ENCODE measurements at regions not wholly inside any gene's neighbourhood (a gene's known extent, or its start where the extent isn't known, plus 50 kb on each side); places are given as distances from the start of the nearest gene placed in this dataset.

DNA sequence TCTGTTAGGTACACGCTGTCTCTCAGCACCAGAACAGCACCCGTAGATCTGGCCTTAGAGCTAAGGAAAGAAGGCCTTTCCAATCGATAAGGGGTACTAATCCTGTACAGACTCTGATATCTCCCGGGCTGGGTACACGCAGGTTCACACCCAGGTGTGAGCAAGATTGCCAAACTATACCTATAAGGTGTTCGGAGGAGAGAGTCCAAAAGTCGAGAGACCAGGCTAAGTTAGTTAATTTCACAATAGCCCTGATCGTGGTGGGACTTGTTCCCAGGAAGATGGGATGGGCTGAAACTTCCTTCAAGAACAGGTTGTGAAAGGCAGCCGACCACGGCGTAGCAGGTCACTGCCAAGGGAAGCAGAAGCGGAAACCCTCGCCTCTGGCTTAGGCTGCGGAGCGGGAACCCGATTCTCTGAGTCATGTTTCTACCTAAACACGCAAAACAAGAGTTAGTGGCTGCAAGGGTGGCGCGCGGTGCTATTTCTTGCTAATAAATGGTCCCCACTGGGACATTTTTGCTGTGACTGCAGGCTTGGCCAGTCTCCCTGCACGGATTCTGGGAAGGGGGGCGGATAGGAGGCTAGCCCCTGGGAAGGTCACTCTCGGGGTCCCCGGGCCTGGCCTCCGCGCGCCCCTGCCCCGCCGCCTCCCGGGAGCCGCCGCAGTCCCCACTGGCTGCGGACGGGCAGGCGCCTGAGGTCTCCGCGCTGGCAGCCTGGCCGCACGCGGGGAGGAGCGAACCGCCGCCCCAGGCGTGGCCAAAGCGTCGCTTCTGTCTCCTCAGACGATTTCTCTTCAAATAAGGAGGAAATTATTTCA, 75.4 kb upstream of the PDSS1 start:
- Histone ChIP-seq H2AFZ (ENCODE audit: control insufficient read depth, low read depth, low read length) (peak overlapping the region; percentile 71), H3K27me3 (replicated peaks in 1 of 2; ENCODE audit: control insufficient read depth in 2 of 2, insufficient read depth in 2 of 2, low read length in 1 of 2) (peaks cover 0 to 7% of the 10 kb centered on the region in 2 experiments; a peak in 2 of 4 replicates), H3K9ac (ENCODE audit: control insufficient read depth, insufficient read depth, low read length) (no peak overlapping the region), H3K27ac (ENCODE audit: control insufficient read depth, insufficient read depth) (no peak overlapping the region), H4K20me1 (ENCODE audit: control insufficient read depth, insufficient read depth) (no peaks in the 10 kb centered on the region), H3K79me2 (ENCODE audit: control insufficient read depth, insufficient read depth, low read length) (no peaks in the 10 kb centered on the region), H3K4me3 (peak overlapping the region; percentile 49; the same call in 1 of the 2 replicates), H3K4me1 (ENCODE audit: control insufficient read depth, insufficient read depth, low read length) (peaks cover 5% of the 10 kb centered on the region), H3K9me3 (replicated peaks; ENCODE audit: control insufficient read depth, insufficient read depth, low read length) (no peaks in the 10 kb centered on the region), H3K36me3 (ENCODE audit: control insufficient read depth in 2 of 2, insufficient read depth in 2 of 2, low read length in 1 of 2) (no peaks in the 10 kb centered on the region), H3K4me2 (ENCODE audit: control insufficient read depth, insufficient read depth) (peak overlapping the region; percentile 94)
- in situ Hi-C loops (cut with MboI), result loop anchor here (10.0 kb wide), 1 partner anchor 703 kb away; no protein-coding TSS in a partner anchor
- ChIA-PET CTCF (no interaction called here), POLR2A (no interaction called here), RAD21 (ENCODE audit: unreplicated experiment) (no interaction called here), SMC1A (ENCODE audit: uncharacterized antibody, unreplicated experiment) (no interaction called here)
- FAIRE-seq (no peak), DNase-seq (ENCODE audit: low read depth, low spot score) (no peak), ATAC-seq (peak; percentile 85)
- intact Hi-C loops (cut with micrococcal nuclease; ENCODE audit: unreplicated experiment), result no loop called here
- no peak for TF ChIP-seq RB1 (IDR thresholded peaks at IDR 0.05; ENCODE audit: borderline replicate concordance)
- 0 out of 2 replicates have a peak, but pooled peaks have one; percentile 29 for TF ChIP-seq EED (IDR thresholded peaks at IDR 0.05; ENCODE audit: low read depth)
- TF ChIP-seq, protein P1, sequence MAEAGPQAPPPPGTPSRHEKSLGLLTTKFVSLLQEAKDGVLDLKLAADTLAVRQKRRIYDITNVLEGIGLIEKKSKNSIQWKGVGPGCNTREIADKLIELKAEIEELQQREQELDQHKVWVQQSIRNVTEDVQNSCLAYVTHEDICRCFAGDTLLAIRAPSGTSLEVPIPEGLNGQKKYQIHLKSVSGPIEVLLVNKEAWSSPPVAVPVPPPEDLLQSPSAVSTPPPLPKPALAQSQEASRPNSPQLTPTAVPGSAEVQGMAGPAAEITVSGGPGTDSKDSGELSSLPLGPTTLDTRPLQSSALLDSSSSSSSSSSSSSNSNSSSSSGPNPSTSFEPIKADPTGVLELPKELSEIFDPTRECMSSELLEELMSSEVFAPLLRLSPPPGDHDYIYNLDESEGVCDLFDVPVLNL (IDR thresholded peaks at IDR 0.05; ENCODE audit: low read depth, low read length), result no peak
- TF ChIP-seq IKZF1 (conservative IDR thresholded peaks at IDR 0.05), result 0 out of 2 replicates have a peak, but pooled peaks have one; percentile 23
- TF ChIP-seq JUNB (IDR thresholded peaks at IDR 0.05), result 0 out of 2 replicates have a peak, but pooled peaks have one; percentile 13
- WGBS (ENCODE audit: insufficient coverage, insufficient replicate concordance, low lambda C conversion rate, missing lambda C conversion rate), result 5% methylated on average over 46 of the region's 47 CpGs
- BruUV-seq (replicated peaks), result no TSS peak

DNA sequence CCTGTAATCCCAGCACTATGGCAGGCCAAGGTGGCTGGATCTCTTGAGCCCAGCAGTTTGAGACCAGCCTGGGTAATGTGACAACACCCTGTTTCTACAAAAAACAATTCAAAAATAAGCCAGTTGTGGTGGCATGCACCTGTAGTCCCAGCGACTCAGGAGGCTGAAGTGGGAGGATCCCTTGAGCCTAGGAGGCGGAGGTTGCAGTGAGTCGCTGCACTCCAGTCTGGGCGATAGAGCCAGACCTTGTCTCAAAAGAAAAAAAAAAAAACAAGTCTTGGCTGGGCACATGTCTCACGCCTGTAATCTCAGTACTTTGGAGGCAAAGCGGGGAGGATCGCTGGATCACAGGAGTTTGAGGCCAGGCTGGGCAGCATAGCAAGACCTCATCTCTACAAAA, 74.6 kb upstream of the PDSS1 start:
- intact Hi-C loops (cut with micrococcal nuclease; ENCODE audit: unreplicated experiment) (no loop called here), in situ Hi-C loops (cut with MboI) (loop anchor here (10.0 kb wide), 1 partner anchor 702 kb away; no protein-coding TSS in a partner anchor)
- Histone ChIP-seq H3K4me1 (ENCODE audit: control insufficient read depth, insufficient read depth, low read length) (peaks cover 5% of the 10 kb centered on the region), H3K79me2 (ENCODE audit: control insufficient read depth, insufficient read depth, low read length) (no peaks in the 10 kb centered on the region), H3K36me3 (ENCODE audit: control insufficient read depth in 2 of 2, insufficient read depth in 2 of 2, low read length in 1 of 2) (no peaks in the 10 kb centered on the region), H2AFZ (ENCODE audit: control insufficient read depth, low read depth, low read length) (no peak overlapping the region), H3K4me2 (ENCODE audit: control insufficient read depth, insufficient read depth) (peak overlapping the region; percentile 94), H3K27me3 (replicated peaks in 1 of 2; ENCODE audit: control insufficient read depth in 2 of 2, insufficient read depth in 2 of 2, low read length in 1 of 2) (peaks cover 0 to 7% of the 10 kb centered on the region in 2 experiments; a peak in 2 of 4 replicates), H3K27ac (ENCODE audit: control insufficient read depth, insufficient read depth) (no peak overlapping the region), H4K20me1 (ENCODE audit: control insufficient read depth, insufficient read depth) (no peaks in the 10 kb centered on the region), H3K9ac (ENCODE audit: control insufficient read depth, insufficient read depth, low read length) (no peak overlapping the region), H3K4me3 (peak overlapping the region; percentile 49; the same call in 1 of the 2 replicates), H3K9me3 (replicated peaks; ENCODE audit: control insufficient read depth, insufficient read depth, low read length) (no peaks in the 10 kb centered on the region)
- TF ChIP-seq POLR2A (IDR thresholded peaks at IDR 0.05; ENCODE audit: low read depth, low read length), result no peak
- TF ChIP-seq, protein P2, sequence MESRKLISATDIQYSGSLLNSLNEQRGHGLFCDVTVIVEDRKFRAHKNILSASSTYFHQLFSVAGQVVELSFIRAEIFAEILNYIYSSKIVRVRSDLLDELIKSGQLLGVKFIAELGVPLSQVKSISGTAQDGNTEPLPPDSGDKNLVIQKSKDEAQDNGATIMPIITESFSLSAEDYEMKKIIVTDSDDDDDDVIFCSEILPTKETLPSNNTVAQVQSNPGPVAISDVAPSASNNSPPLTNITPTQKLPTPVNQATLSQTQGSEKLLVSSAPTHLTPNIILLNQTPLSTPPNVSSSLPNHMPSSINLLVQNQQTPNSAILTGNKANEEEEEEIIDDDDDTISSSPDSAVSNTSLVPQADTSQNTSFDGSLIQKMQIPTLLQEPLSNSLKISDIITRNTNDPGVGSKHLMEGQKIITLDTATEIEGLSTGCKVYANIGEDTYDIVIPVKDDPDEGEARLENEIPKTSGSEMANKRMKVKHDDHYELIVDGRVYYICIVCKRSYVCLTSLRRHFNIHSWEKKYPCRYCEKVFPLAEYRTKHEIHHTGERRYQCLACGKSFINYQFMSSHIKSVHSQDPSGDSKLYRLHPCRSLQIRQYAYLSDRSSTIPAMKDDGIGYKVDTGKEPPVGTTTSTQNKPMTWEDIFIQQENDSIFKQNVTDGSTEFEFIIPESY (IDR thresholded peaks at IDR 0.05), result no peak
- TF ChIP-seq TAF1 (IDR thresholded peaks at IDR 0.05; ENCODE audit: borderline replicate concordance, low read depth, low read length), result no peak
- TF ChIP-seq BMI1 (IDR thresholded peaks at IDR 0.05; ENCODE audit: borderline replicate concordance), result no peak
- no peak for TF ChIP-seq CREB1 (IDR thresholded peaks at IDR 0.05; ENCODE audit: low read depth)
- TF ChIP-seq ZNF622 (IDR thresholded peaks at IDR 0.05), result no peak
- no peak for TF ChIP-seq POLR2AphosphoS5 (IDR thresholded peaks at IDR 0.05; ENCODE audit: low read length)
- SMC1A ChIA-PET (ENCODE audit: uncharacterized antibody, unreplicated experiment), result no interaction called here
- no peak for DNase-seq (ENCODE audit: low read depth, low spot score)
- RAD21 ChIA-PET (ENCODE audit: unreplicated experiment), result no interaction called here
- 70% methylated on average over 7 of the region's 7 CpGs for WGBS (ENCODE audit: insufficient coverage, insufficient replicate concordance, low lambda C conversion rate, missing lambda C conversion rate)
- no peak for ATAC-seq
- BruUV-seq (replicated peaks), result no TSS peak
- no peak for FAIRE-seq
- CTCF ChIA-PET, result no interaction called here
- POLR2A ChIA-PET, result no interaction called here

Data from GM12878 (cell line).